ENCODE measurements at regions not wholly inside any gene's neighbourhood (a gene's known extent, or its start where the extent isn't known, plus 50 kb on each side); places are given as distances from the start of the nearest gene placed in this dataset.

DNA sequence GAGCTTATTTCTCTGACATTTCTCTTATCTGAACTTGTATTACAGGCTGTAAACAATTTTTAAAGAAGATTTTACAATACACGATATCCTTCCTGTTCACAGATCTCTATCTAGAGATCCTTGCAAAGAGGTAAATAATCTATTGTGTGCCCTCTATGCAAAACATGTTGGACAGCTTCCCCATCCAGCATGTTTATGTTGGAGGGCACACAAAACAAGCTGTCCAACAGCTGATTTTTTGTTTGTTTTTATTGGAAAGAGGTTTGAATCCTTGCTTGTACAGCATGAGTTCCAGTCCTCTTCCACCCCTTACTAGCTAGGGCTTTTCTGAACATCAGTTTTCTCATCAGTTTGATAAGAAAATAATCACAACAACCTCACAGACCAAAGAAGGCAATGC lies 62.3 kb upstream of the SYNDIG1 start:
- TF ChIP-seq POLR2AphosphoS5 (IDR thresholded peaks at IDR 0.05) (no peak), POLR2A (IDR thresholded peaks at IDR 0.05) (no peak)
- TF ChIP-seq, protein P1, sequence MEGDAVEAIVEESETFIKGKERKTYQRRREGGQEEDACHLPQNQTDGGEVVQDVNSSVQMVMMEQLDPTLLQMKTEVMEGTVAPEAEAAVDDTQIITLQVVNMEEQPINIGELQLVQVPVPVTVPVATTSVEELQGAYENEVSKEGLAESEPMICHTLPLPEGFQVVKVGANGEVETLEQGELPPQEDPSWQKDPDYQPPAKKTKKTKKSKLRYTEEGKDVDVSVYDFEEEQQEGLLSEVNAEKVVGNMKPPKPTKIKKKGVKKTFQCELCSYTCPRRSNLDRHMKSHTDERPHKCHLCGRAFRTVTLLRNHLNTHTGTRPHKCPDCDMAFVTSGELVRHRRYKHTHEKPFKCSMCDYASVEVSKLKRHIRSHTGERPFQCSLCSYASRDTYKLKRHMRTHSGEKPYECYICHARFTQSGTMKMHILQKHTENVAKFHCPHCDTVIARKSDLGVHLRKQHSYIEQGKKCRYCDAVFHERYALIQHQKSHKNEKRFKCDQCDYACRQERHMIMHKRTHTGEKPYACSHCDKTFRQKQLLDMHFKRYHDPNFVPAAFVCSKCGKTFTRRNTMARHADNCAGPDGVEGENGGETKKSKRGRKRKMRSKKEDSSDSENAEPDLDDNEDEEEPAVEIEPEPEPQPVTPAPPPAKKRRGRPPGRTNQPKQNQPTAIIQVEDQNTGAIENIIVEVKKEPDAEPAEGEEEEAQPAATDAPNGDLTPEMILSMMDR (IDR thresholded peaks at IDR 0.05): no peak

All from sigmoid colon (tissue), 4 donors.